GM12878 (cell line): ENCODE measurements at regions not wholly inside any gene's neighbourhood (a gene's known extent, or its start where the extent isn't known, plus 50 kb on each side); places are given as distances from the start of the nearest gene placed in this dataset.

Source experiments
- CHD1 ChIP-seq: IDR thresholded peaks from 2 replicates; pipeline ENCODE4 v1.6.1; 2012; ENCODE audit warnings: low read depth, low read length, improper control_type of control experiment
- EP300 ChIP-seq, 2 experiments: fragments of 150-350 bp in 1 of 2; IDR thresholded peaks; 2 replicates each; pipeline ENCODE4 v1.6.1; 2011 to 2012; ENCODE audit warnings: low read depth in 2 of 2, low read length in 2 of 2, borderline replicate concordance in 1 of 2, improper control_type of control experiment in 1 of 2, inconsistent platforms in 1 of 2; ENCODE audit not compliant: control insufficient read depth in 1 of 2
- GATAD2B ChIP-seq: fragments of 450-650 bp; conservative IDR thresholded peaks from 2 replicates; pipeline ENCODE4 v1.6.1; 2017; ENCODE audit warnings: low read depth, mild to moderate bottlenecking, moderate library complexity
- NFIC ChIP-seq: IDR thresholded peaks from 2 replicates; pipeline ENCODE4 v1.6.1; 2012; ENCODE audit warnings: low read depth, mild to moderate bottlenecking, inconsistent platforms, low read length, moderate library complexity
- POLR2A ChIP-seq: IDR thresholded peaks from 2 replicates; pipeline ENCODE4 v1.6.1; 2011; ENCODE audit warnings: low read depth, mild to moderate bottlenecking, low read length
- RELA ChIP-seq: fragments of 450-650 bp; IDR thresholded peaks from 2 replicates; pipeline ENCODE4 v1.8.0; 2014; ENCODE audit warnings: borderline replicate concordance; ENCODE audit not compliant: partially characterized antibody
- TF ChIP-seq, protein P1 (sequence below), 3 experiments: IDR thresholded peaks in 2 of 3; conservative IDR thresholded peaks in 1 of 3; 2 replicates each; pipeline ENCODE4 v1.5.1; 2011; ENCODE audit warnings: low read depth in 3 of 3, low read length in 3 of 3, mild to moderate bottlenecking in 3 of 3, control low read depth in 2 of 3, moderate library complexity in 2 of 3, inconsistent platforms in 1 of 3, mixed read lengths in 1 of 3; ENCODE audit not compliant: control insufficient read depth in 2 of 3, insufficient read depth in 1 of 3; ENCODE audit errors: extremely low read depth in 1 of 3
- TF ChIP-seq, protein P2 (sequence below): fragments of 450-650 bp; IDR thresholded peaks from 2 replicates; pipeline ENCODE4 v1.6.1; 2016; ENCODE audit warnings: mild to moderate bottlenecking

DNA sequence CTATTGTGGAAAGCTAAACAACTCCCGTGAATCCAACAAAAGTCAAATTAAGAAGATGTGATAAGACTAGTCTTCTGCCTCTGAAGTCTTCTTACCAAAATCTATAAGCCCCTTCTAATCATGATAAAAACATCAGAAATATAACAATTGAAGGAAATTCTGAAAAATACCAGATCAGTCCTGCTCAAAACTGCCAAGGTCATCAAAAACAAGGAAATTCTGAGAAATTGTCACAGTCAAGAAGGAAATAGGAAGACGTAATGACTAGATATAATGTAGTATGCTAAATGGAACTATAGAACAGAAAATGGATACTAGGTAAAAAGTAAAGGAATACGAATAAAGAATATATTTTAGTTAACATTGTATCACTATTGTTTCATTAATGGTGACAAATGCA is 314.0 kb downstream of the TMX3 start:
- no peak for TF ChIP-seq GATAD2B
- no peak for TF ChIP-seq EP300 (IDR thresholded peaks at IDR 0.05; ENCODE audit: borderline replicate concordance in 1 of 2, control insufficient read depth in 1 of 2, low read depth in 2 of 2, low read length in 2 of 2)
- TF ChIP-seq, protein P1, sequence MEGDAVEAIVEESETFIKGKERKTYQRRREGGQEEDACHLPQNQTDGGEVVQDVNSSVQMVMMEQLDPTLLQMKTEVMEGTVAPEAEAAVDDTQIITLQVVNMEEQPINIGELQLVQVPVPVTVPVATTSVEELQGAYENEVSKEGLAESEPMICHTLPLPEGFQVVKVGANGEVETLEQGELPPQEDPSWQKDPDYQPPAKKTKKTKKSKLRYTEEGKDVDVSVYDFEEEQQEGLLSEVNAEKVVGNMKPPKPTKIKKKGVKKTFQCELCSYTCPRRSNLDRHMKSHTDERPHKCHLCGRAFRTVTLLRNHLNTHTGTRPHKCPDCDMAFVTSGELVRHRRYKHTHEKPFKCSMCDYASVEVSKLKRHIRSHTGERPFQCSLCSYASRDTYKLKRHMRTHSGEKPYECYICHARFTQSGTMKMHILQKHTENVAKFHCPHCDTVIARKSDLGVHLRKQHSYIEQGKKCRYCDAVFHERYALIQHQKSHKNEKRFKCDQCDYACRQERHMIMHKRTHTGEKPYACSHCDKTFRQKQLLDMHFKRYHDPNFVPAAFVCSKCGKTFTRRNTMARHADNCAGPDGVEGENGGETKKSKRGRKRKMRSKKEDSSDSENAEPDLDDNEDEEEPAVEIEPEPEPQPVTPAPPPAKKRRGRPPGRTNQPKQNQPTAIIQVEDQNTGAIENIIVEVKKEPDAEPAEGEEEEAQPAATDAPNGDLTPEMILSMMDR (IDR thresholded peaks at IDR 0.05 in 2 of 3, conservative IDR thresholded peaks at IDR 0.05 in 1 of 3; ENCODE audit: control insufficient read depth in 2 of 3, extremely low read depth in 1 of 3, insufficient read depth in 1 of 3, low read depth in 3 of 3, low read length in 3 of 3): no peak
- no peak for TF ChIP-seq NFIC
- no peak for TF ChIP-seq RELA
- TF ChIP-seq, protein P2, sequence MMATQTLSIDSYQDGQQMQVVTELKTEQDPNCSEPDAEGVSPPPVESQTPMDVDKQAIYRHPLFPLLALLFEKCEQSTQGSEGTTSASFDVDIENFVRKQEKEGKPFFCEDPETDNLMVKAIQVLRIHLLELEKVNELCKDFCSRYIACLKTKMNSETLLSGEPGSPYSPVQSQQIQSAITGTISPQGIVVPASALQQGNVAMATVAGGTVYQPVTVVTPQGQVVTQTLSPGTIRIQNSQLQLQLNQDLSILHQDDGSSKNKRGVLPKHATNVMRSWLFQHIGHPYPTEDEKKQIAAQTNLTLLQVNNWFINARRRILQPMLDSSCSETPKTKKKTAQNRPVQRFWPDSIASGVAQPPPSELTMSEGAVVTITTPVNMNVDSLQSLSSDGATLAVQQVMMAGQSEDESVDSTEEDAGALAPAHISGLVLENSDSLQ: no peak
- no peak for TF ChIP-seq CHD1
- no peak for TF ChIP-seq POLR2A
